ENCODE measurements at regions not wholly inside any gene's neighbourhood (a gene's known extent, or its start where the extent isn't known, plus 50 kb on each side); places are given as distances from the start of the nearest gene placed in this dataset.

- H3K36me3 Mint-ChIP-seq: no peaks in the 10 kb centered on the region
- no peak overlapping the region for H3K27ac Mint-ChIP-seq
- no peaks in the 10 kb centered on the region for H3K27me3 Mint-ChIP-seq
These were observed 271.5 kb upstream of the DCBLD2 start for GRCh38 chr3:99172736-99173657.

GRCh38 chr3:99171800-99172199, 270.3 kb upstream of the DCBLD2 start:
- Mint-ChIP-seq H3K4me1 (no peaks in the 10 kb centered on the region), H3K27me3 (no peaks in the 10 kb centered on the region), H3K4me3 (no peak overlapping the region), H3K27ac (no peak overlapping the region), H3K36me3 (no peaks in the 10 kb centered on the region), H3K9me3 (peaks cover 3% of the 10 kb centered on the region)
- peak; percentile 51 for ATAC-seq

More at GRCh38 chr3:99172736-99173657, 271.5 kb upstream of the DCBLD2 start:
- no peak for ATAC-seq
- H3K9me3 Mint-ChIP-seq: peaks cover 3% of the 10 kb centered on the region
- no peak overlapping the region for H3K4me3 Mint-ChIP-seq
- H3K4me1 Mint-ChIP-seq: no peaks in the 10 kb centered on the region

- no peak overlapping the region for H3K27ac Mint-ChIP-seq
- no peak overlapping the region for H3K4me3 Mint-ChIP-seq
- peaks cover 3% of the 10 kb centered on the region for H3K9me3 Mint-ChIP-seq
- ATAC-seq: no peak
- H3K4me1 Mint-ChIP-seq: no peaks in the 10 kb centered on the region
- no peaks in the 10 kb centered on the region for H3K36me3 Mint-ChIP-seq
- no peaks in the 10 kb centered on the region for H3K27me3 Mint-ChIP-seq
These were observed 269.5 kb upstream of the DCBLD2 start for GRCh38 chr3:99170867-99171517.

GRCh38 chr3:99167071-99167470, 265.6 kb upstream of the DCBLD2 start:
- H3K27me3 Mint-ChIP-seq: no peaks in the 10 kb centered on the region
- H3K9me3 Mint-ChIP-seq: peaks cover 3% of the 10 kb centered on the region
- H3K27ac Mint-ChIP-seq: no peak overlapping the region
- H3K4me3 Mint-ChIP-seq: no peak overlapping the region
- no peaks in the 10 kb centered on the region for H3K36me3 Mint-ChIP-seq
- H3K4me1 Mint-ChIP-seq: no peaks in the 10 kb centered on the region
- ATAC-seq: no peak

GRCh38 chr3:99163314-99163713, 261.8 kb upstream of the DCBLD2 start:
- Mint-ChIP-seq H3K27me3 (no peaks in the 10 kb centered on the region), H3K27ac (no peak overlapping the region), H3K4me1 (no peaks in the 10 kb centered on the region), H3K36me3 (no peaks in the 10 kb centered on the region), H3K9me3 (peaks cover 4% of the 10 kb centered on the region), H3K4me3 (no peak overlapping the region)
- ATAC-seq: no peak

- peaks cover 7% of the 10 kb centered on the region for H3K9me3 Mint-ChIP-seq
These were observed 257.8 kb upstream of the DCBLD2 start for GRCh38 chr3:99159220-99159762.

GRCh38 chr3:99145031-99145430, 243.5 kb upstream of the DCBLD2 start:
- Mint-ChIP-seq H3K4me3 (no peak overlapping the region), H3K36me3 (no peaks in the 10 kb centered on the region), H3K27me3 (no peaks in the 10 kb centered on the region), H3K4me1 (no peaks in the 10 kb centered on the region), H3K27ac (no peak overlapping the region), H3K9me3 (peaks cover 6% of the 10 kb centered on the region)
- ATAC-seq: no peak

More at GRCh38 chr3:99159220-99159762, 257.8 kb upstream of the DCBLD2 start:
- no peaks in the 10 kb centered on the region for H3K4me1 Mint-ChIP-seq
- H3K4me3 Mint-ChIP-seq: no peak overlapping the region
- ATAC-seq: no peak
- no peak overlapping the region for H3K27ac Mint-ChIP-seq
- H3K27me3 Mint-ChIP-seq: no peaks in the 10 kb centered on the region
- H3K36me3 Mint-ChIP-seq: no peaks in the 10 kb centered on the region

- no peak overlapping the region for H3K27ac Mint-ChIP-seq
- H3K4me1 Mint-ChIP-seq: no peaks in the 10 kb centered on the region
- H3K4me3 Mint-ChIP-seq: no peak overlapping the region
- ATAC-seq: no peak
- H3K27me3 Mint-ChIP-seq: no peaks in the 10 kb centered on the region
- no peaks in the 10 kb centered on the region for H3K36me3 Mint-ChIP-seq
- peaks cover 6% of the 10 kb centered on the region for H3K9me3 Mint-ChIP-seq
These were observed 242.0 kb upstream of the DCBLD2 start for GRCh38 chr3:99143493-99143892.

- H3K4me3 Mint-ChIP-seq: no peak overlapping the region
- H3K9me3 Mint-ChIP-seq: peaks cover 5% of the 10 kb centered on the region
- no peaks in the 10 kb centered on the region for H3K27me3 Mint-ChIP-seq
- H3K27ac Mint-ChIP-seq: no peak overlapping the region
- H3K36me3 Mint-ChIP-seq: no peaks in the 10 kb centered on the region
- H3K4me1 Mint-ChIP-seq: no peaks in the 10 kb centered on the region
- ATAC-seq: no peak
These were observed 233.5 kb upstream of the DCBLD2 start for GRCh38 chr3:99134986-99135385.

GRCh38 chr3:99131876-99132275, 230.4 kb upstream of the DCBLD2 start:
- H3K36me3 Mint-ChIP-seq: no peaks in the 10 kb centered on the region
- peaks cover 4% of the 10 kb centered on the region for H3K9me3 Mint-ChIP-seq

GRCh38 chr3:99128725-99129505, 227.4 kb upstream of the DCBLD2 start:
- H3K27me3 Mint-ChIP-seq: no peaks in the 10 kb centered on the region
- H3K4me3 Mint-ChIP-seq: no peak overlapping the region
- H3K27ac Mint-ChIP-seq: no peak overlapping the region
- no peak for ATAC-seq
- H3K9me3 Mint-ChIP-seq: no peaks in the 10 kb centered on the region
- H3K4me1 Mint-ChIP-seq: no peaks in the 10 kb centered on the region
- H3K36me3 Mint-ChIP-seq: no peaks in the 10 kb centered on the region

More at GRCh38 chr3:99131876-99132275, 230.4 kb upstream of the DCBLD2 start:
- no peak for ATAC-seq
- Mint-ChIP-seq H3K27me3 (no peaks in the 10 kb centered on the region), H3K27ac (no peak overlapping the region), H3K4me3 (no peak overlapping the region), H3K4me1 (no peaks in the 10 kb centered on the region)

- no peaks in the 10 kb centered on the region for H3K4me1 Mint-ChIP-seq
- H3K36me3 Mint-ChIP-seq: no peaks in the 10 kb centered on the region
- no peaks in the 10 kb centered on the region for H3K9me3 Mint-ChIP-seq
- H3K27ac Mint-ChIP-seq: no peak overlapping the region
- no peak for ATAC-seq
- H3K27me3 Mint-ChIP-seq: no peaks in the 10 kb centered on the region
- H3K4me3 Mint-ChIP-seq: no peak overlapping the region
These were observed 226.7 kb upstream of the DCBLD2 start for GRCh38 chr3:99128235-99128634.

- H3K9me3 Mint-ChIP-seq: no peaks in the 10 kb centered on the region
- no peak for ATAC-seq
- H3K4me3 Mint-ChIP-seq: no peak overlapping the region
- no peak overlapping the region for H3K27ac Mint-ChIP-seq
- H3K27me3 Mint-ChIP-seq: no peaks in the 10 kb centered on the region
- H3K36me3 Mint-ChIP-seq: no peaks in the 10 kb centered on the region
- no peaks in the 10 kb centered on the region for H3K4me1 Mint-ChIP-seq
These were observed 224.8 kb upstream of the DCBLD2 start for GRCh38 chr3:99126316-99126715.

GRCh38 chr3:99119385-99119784, 217.9 kb upstream of the DCBLD2 start:
- no peak overlapping the region for H3K27ac Mint-ChIP-seq
- no peak for ATAC-seq
- H3K27me3 Mint-ChIP-seq: no peaks in the 10 kb centered on the region
- no peaks in the 10 kb centered on the region for H3K4me1 Mint-ChIP-seq
- peaks cover 6% of the 10 kb centered on the region for H3K9me3 Mint-ChIP-seq
- H3K4me3 Mint-ChIP-seq: no peak overlapping the region
- no peaks in the 10 kb centered on the region for H3K36me3 Mint-ChIP-seq

- Mint-ChIP-seq H3K4me3 (no peak overlapping the region), H3K27ac (no peak overlapping the region), H3K4me1 (no peaks in the 10 kb centered on the region), H3K36me3 (no peaks in the 10 kb centered on the region), H3K27me3 (no peaks in the 10 kb centered on the region), H3K9me3 (peaks cover 6% of the 10 kb centered on the region)
- ATAC-seq: no peak
These were observed 216.9 kb upstream of the DCBLD2 start for GRCh38 chr3:99118381-99118780.

Data from stimulated activated memory B cell treated with anti-CD40 and anti-IgM and Interleukin-4, amounts not matched to agents 10 μg/mL and 1 μg/mL and 100 μg/mL, for 72 hours (primary cell).